ENCODE measurements at regions not wholly inside any gene's neighbourhood (a gene's known extent, or its start where the extent isn't known, plus 50 kb on each side); places are given as distances from the start of the nearest gene placed in this dataset.

DNA sequence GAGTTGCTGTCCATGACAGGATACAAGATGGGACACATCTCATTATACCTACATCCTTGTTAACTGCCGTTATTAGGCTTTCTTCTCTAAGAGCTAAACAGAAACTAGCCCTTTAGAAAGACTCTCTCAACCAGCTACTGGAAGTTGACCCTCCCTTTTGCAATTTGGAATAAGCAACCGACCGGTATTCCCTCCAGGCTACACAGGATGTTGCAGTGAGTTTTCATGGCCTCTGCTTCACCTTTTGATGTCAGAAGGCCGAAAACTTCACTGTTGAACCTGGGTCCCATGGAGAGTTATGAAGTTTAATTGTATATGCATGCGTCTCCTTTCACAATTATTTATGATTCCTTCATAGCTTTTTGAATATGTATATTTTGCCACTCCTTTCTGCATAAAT lies 1042.5 kb upstream of the SPRY2 start:
- in situ Hi-C loops (cut with MboI; ENCODE audit: low sequenced_read_pairs) = no loop called here
- Histone ChIP-seq H3K9ac (ENCODE audit: low read depth, low read length) (no peak overlapping the region), H3K27ac (ENCODE audit: insufficient read depth, low read length) (no peak overlapping the region), H4K5ac (ENCODE audit: low read depth, low read length) (no peak overlapping the region), H2BK120ac (ENCODE audit: low read depth, low read length) (no peak overlapping the region), H2AK5ac (ENCODE audit: low read depth, low read length) (no peak overlapping the region), H2BK20ac (ENCODE audit: low read depth, low read length) (no peak overlapping the region), H4K20me1 (ENCODE audit: insufficient read depth, low read length) (no peaks in the 10 kb centered on the region), H3K14ac (replicated peaks; ENCODE audit: low read depth, low read length) (no peak overlapping the region), H3K4me1 (ENCODE audit: control insufficient read depth, insufficient read depth, low read length) (no peaks in the 10 kb centered on the region), H3K36me3 (ENCODE audit: control insufficient read depth, insufficient read depth, low read length) (no peaks in the 10 kb centered on the region), H2AFZ (replicated peaks; ENCODE audit: low read length, poor library complexity) (no peak overlapping the region), H3K4me2 (ENCODE audit: low read depth, low read length) (no peak overlapping the region), H3K9me1 (ENCODE audit: insufficient read depth, low read length) (no peaks in the 10 kb centered on the region), H2BK5ac (ENCODE audit: low read depth, low read length, poor library complexity, severe bottlenecking) (no peak overlapping the region), H2BK15ac (ENCODE audit: low read depth, low read length) (no peak overlapping the region), H3K18ac (ENCODE audit: low read depth, low read length) (no peak overlapping the region), H3K23ac (ENCODE audit: low read depth, low read length) (no peak overlapping the region), H2AK9ac (replicated peaks; ENCODE audit: low read depth, low read length, poor library complexity) (no peak overlapping the region), H3K9me3 (ENCODE audit: control insufficient read depth, insufficient read depth, low read length) (peaks cover 3% of the 10 kb centered on the region), H3K79me1 (ENCODE audit: low read depth in 1 of 2, low read length in 2 of 2) (no peaks in the 10 kb centered on the region), H3K4ac (ENCODE audit: low read depth, low read length) (no peak overlapping the region), H3K27me3 (ENCODE audit: control insufficient read depth, insufficient read depth, low read length) (no peaks in the 10 kb centered on the region), H4K8ac (ENCODE audit: low read depth in 2 of 2, low read length in 2 of 2) (no peak overlapping the region), H3K56ac (ENCODE audit: extremely low read depth, insufficient read depth, low read length) (no peak overlapping the region), H3K4me3 (ENCODE audit: insufficient read depth, low read depth, low read length) (no peak overlapping the region), H4K91ac (ENCODE audit: insufficient read depth, low read depth, low read length) (no peak overlapping the region)
- ChIA-PET POLR2A (ENCODE audit: unreplicated experiment) (no interaction called here), CTCF (no interaction called here)
- DNase-seq = no peak
- no TSS peak for BruUV-seq (replicated peaks)
- TF ChIP-seq RAD21 (IDR thresholded peaks at IDR 0.05; ENCODE audit: low read length) (no peak), CHD1 (IDR thresholded peaks at IDR 0.05; ENCODE audit: low read depth, low read length) (no peak), RFX5 (IDR thresholded peaks at IDR 0.05; ENCODE audit: low read depth, low read length) (no peak), SMC3 (IDR thresholded peaks at IDR 0.05; ENCODE audit: low read depth, low read length) (no peak), MXI1 (IDR thresholded peaks at IDR 0.05; ENCODE audit: borderline replicate concordance, low read depth, low read length) (no peak), POLR2A (IDR thresholded peaks at IDR 0.05; ENCODE audit: low read depth, low read length) (no peak), RCOR1 (IDR thresholded peaks at IDR 0.05; ENCODE audit: insufficient replicate concordance, low read length) (no peak), MAFK (IDR thresholded peaks at IDR 0.05; ENCODE audit: low read depth, low read length) (no peak), FOS (IDR thresholded peaks at IDR 0.05; ENCODE audit: low read depth, low read length) (no peak), MAZ (IDR thresholded peaks at IDR 0.05; ENCODE audit: borderline replicate concordance, low read depth, low read length) (no peak)
- TF ChIP-seq, protein P1, sequence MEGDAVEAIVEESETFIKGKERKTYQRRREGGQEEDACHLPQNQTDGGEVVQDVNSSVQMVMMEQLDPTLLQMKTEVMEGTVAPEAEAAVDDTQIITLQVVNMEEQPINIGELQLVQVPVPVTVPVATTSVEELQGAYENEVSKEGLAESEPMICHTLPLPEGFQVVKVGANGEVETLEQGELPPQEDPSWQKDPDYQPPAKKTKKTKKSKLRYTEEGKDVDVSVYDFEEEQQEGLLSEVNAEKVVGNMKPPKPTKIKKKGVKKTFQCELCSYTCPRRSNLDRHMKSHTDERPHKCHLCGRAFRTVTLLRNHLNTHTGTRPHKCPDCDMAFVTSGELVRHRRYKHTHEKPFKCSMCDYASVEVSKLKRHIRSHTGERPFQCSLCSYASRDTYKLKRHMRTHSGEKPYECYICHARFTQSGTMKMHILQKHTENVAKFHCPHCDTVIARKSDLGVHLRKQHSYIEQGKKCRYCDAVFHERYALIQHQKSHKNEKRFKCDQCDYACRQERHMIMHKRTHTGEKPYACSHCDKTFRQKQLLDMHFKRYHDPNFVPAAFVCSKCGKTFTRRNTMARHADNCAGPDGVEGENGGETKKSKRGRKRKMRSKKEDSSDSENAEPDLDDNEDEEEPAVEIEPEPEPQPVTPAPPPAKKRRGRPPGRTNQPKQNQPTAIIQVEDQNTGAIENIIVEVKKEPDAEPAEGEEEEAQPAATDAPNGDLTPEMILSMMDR (conservative IDR thresholded peaks at IDR 0.05; ENCODE audit: low read depth, low read length) = no peak
- TF ChIP-seq, protein P2, sequence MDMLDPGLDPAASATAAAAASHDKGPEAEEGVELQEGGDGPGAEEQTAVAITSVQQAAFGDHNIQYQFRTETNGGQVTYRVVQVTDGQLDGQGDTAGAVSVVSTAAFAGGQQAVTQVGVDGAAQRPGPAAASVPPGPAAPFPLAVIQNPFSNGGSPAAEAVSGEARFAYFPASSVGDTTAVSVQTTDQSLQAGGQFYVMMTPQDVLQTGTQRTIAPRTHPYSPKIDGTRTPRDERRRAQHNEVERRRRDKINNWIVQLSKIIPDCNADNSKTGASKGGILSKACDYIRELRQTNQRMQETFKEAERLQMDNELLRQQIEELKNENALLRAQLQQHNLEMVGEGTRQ (IDR thresholded peaks at IDR 0.05; ENCODE audit: low read depth, low read length) = no peak
- TF ChIP-seq, protein P3, sequence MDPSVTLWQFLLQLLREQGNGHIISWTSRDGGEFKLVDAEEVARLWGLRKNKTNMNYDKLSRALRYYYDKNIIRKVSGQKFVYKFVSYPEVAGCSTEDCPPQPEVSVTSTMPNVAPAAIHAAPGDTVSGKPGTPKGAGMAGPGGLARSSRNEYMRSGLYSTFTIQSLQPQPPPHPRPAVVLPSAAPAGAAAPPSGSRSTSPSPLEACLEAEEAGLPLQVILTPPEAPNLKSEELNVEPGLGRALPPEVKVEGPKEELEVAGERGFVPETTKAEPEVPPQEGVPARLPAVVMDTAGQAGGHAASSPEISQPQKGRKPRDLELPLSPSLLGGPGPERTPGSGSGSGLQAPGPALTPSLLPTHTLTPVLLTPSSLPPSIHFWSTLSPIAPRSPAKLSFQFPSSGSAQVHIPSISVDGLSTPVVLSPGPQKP (IDR thresholded peaks at IDR 0.05; ENCODE audit: borderline replicate concordance, low read depth, low read length) = no peak
- intact Hi-C loops (cut with micrococcal nuclease) = no loop called here
- WGBS, 2 experiments (ENCODE audit: extremely low coverage in 2 of 2, insufficient read length in 1 of 2) = no CpG with 5 or more reads among the region's 5 CpGs
- dilution Hi-C loops (cut with HindIII; ENCODE audit: low sequenced_read_pairs, unreplicated experiment) = no loop called here
- no peak for ATAC-seq (ENCODE audit: low read depth)

All from IMR-90 (cell line).